Testis (tissue), 2 donors: ENCODE measurements at regions not wholly inside any gene's neighbourhood (a gene's known extent, or its start where the extent isn't known, plus 50 kb on each side); places are given as distances from the start of the nearest gene placed in this dataset.

ENCODE experiments used
- POLR2A ChIP-seq: fragments of 450-650 bp; IDR thresholded peaks from one replicate; pipeline ENCODE4 v1.6.1; 2017; ENCODE audit warnings: antibody characterized with exemption, mild to moderate bottlenecking, moderate library complexity
- TF ChIP-seq, protein P1 (sequence below), 3 experiments: fragments of 450-650 bp in 2 of 3; fragments of 200-600 bp in 1 of 3; sonication (generic) in 1 of 3; IDR thresholded peaks; one replicate each; pipeline ENCODE4 v1.5.1; 2016 to 2019; ENCODE audit warnings: antibody characterized with exemption in 3 of 3, mild to moderate bottlenecking in 2 of 3, moderate library complexity in 1 of 3

DNA sequence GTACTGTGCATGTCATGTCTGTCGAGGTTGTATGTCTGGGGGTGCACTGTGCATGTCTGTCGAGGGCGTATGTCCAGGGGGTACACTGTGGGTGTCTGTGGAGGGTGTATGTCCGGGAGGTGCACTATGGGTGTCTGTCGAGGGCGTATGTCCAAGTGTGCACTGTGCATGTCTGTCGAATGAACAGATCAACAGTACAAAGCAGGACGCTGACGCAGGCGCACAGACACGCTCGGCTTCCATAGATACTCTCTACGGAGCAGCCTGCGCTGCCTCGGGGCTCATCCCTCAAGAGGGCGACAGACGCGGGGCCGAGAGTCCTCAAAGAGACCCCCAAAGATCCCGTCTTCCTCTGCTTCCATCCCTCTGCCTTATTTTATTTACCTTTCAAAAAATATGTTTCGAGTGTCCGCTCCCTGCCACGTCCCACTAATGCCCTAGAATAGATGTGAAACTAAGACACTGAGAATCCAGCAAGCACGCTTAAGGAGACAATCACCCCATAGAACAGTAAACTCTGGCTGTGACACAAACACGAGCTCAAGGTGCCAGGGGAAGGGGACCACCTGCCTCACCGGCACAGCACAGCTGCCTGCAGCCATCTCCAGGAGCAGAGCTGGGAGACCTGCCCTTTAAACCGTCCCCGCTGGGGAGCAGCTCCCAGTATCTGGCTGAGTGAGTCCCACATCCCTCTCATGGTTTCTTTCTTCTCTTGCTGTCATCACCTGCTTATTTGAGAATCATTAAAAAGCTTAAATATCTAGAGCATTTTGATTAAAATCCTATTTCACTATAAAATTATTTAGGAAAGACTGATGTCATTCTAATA is 250.5 kb upstream of the MYT1L start:
- TF ChIP-seq, protein P1, sequence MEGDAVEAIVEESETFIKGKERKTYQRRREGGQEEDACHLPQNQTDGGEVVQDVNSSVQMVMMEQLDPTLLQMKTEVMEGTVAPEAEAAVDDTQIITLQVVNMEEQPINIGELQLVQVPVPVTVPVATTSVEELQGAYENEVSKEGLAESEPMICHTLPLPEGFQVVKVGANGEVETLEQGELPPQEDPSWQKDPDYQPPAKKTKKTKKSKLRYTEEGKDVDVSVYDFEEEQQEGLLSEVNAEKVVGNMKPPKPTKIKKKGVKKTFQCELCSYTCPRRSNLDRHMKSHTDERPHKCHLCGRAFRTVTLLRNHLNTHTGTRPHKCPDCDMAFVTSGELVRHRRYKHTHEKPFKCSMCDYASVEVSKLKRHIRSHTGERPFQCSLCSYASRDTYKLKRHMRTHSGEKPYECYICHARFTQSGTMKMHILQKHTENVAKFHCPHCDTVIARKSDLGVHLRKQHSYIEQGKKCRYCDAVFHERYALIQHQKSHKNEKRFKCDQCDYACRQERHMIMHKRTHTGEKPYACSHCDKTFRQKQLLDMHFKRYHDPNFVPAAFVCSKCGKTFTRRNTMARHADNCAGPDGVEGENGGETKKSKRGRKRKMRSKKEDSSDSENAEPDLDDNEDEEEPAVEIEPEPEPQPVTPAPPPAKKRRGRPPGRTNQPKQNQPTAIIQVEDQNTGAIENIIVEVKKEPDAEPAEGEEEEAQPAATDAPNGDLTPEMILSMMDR (IDR thresholded peaks at IDR 0.05) = no peak
- no peak for TF ChIP-seq POLR2A
